Astrocyte (in vitro differentiated cells and primary cell): ENCODE measurements at regions not wholly inside any gene's neighbourhood (a gene's known extent, or its start where the extent isn't known, plus 50 kb on each side); places are given as distances from the start of the nearest gene placed in this dataset.

Experiments used
- CTCF ChIP-seq: IDR thresholded peaks from 2 replicates; pipeline ENCODE4 v1.5.1; 2011; ENCODE audit warnings: low read depth, mild to moderate bottlenecking, inconsistent platforms, low read length, moderate library complexity; ENCODE audit not compliant: insufficient read depth
- EZH2 ChIP-seq: IDR thresholded peaks from 2 replicates; pipeline ENCODE4 v1.6.1; 2012; ENCODE audit warnings: mild to moderate bottlenecking, low read length, inconsistent platforms; ENCODE audit not compliant: insufficient read depth

- TF ChIP-seq CTCF (no peak), EZH2 (no peak)
These were observed 91.8 kb upstream of the CNKSR3 start for GRCh38 chr6:154602296-154602695.
